B cell (primary cell): ENCODE measurements at regions not wholly inside any gene's neighbourhood (a gene's known extent, or its start where the extent isn't known, plus 50 kb on each side); places are given as distances from the start of the nearest gene placed in this dataset.

Source experiments
- EZH2 ChIP-seq: IDR thresholded peaks from 2 replicates; pipeline ENCODE4 v1.6.1; 2012; ENCODE audit warnings: borderline replicate concordance, low read depth, mild to moderate bottlenecking, moderate library complexity, low read length; ENCODE audit not compliant: insufficient read depth, poor library complexity, severe bottlenecking
- TF ChIP-seq, protein P1 (sequence below): fragments of 200-600 bp; IDR thresholded peaks from one replicate; pipeline ENCODE4 v1.8.0; 2022; ENCODE audit warnings: antibody characterized with exemption, mild to moderate bottlenecking

DNA sequence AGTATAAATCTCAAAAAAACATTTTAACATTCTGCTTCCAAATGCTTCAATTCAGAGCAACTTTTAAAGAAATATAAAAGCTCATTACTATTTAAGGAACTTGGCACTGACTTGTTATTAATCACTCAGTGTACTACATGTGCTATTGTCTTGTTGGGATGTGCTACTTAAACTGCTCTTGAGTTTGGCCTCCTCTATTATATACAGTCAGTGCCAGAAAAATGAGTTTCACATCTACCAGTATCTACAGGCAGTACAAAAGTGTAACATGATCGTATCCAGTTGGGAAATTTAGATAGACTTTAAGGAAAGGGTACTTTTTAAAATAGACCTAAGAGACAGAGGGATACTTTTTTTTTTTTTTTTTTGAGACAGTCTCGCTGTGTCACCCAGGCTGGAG lies 627.3 kb upstream of the SLC35B3 start:
- TF ChIP-seq, protein P1, sequence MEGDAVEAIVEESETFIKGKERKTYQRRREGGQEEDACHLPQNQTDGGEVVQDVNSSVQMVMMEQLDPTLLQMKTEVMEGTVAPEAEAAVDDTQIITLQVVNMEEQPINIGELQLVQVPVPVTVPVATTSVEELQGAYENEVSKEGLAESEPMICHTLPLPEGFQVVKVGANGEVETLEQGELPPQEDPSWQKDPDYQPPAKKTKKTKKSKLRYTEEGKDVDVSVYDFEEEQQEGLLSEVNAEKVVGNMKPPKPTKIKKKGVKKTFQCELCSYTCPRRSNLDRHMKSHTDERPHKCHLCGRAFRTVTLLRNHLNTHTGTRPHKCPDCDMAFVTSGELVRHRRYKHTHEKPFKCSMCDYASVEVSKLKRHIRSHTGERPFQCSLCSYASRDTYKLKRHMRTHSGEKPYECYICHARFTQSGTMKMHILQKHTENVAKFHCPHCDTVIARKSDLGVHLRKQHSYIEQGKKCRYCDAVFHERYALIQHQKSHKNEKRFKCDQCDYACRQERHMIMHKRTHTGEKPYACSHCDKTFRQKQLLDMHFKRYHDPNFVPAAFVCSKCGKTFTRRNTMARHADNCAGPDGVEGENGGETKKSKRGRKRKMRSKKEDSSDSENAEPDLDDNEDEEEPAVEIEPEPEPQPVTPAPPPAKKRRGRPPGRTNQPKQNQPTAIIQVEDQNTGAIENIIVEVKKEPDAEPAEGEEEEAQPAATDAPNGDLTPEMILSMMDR: no peak
- no peak for TF ChIP-seq EZH2
